IMR-90 (cell line): ENCODE measurements at regions not wholly inside any gene's neighbourhood (a gene's known extent, or its start where the extent isn't known, plus 50 kb on each side); places are given as distances from the start of the nearest gene placed in this dataset.

Experiments
- ATAC-seq: fragments of 200-7000 bp; cut with Tn5 transposase; 2 replicates; pipeline ENCODE4 v1.9.1; 2020; ENCODE audit warnings: low read depth, mild to moderate bottlenecking, moderate library complexity
- BruUV-seq: library from RNA; stranded (reverse); fragments of 400-500 nt; replicated peaks from 2 replicates; lab custom pipeline; 2021; lab: Mats Ljungman, UMichigan
- CTCF ChIA-PET: fragments of 300-600 bp; formaldehyde crosslinking; extraction: SDS; loops from one replicate; lab custom pipeline; 2021; ENCODE audit warnings: antibody characterized with exemption; lab: Yijun Ruan, JAX
- POLR2A ChIA-PET: fragments of 300-600 bp; sonication (Branson Sonifier 250); formaldehyde crosslinking; loops from one replicate; lab custom pipeline; 2022; ENCODE audit warnings: antibody characterized with exemption; ENCODE audit not compliant: unreplicated experiment; lab: Charles Lee
- DNase-seq: peaks from one replicate; pipeline ENCODE4 v3.0.0; 2013
- H2AFZ ChIP-seq: replicated peaks from 2 replicates; pipeline ENCODE3; 2013; ENCODE audit warnings: low read length, mild to moderate bottlenecking; ENCODE audit not compliant: poor library complexity
- H2AK5ac ChIP-seq: 2 replicates; pipeline ENCODE4 v1.6.1; 2013; ENCODE audit warnings: low read depth, low read length, inconsistent platforms
- H2AK9ac ChIP-seq: replicated peaks from 2 replicates; pipeline ENCODE3; 2013; ENCODE audit warnings: mild to moderate bottlenecking, low read depth, low read length, moderate library complexity; ENCODE audit not compliant: poor library complexity
- H2BK120ac ChIP-seq: 2 replicates; pipeline ENCODE4 v1.6.1; 2013; ENCODE audit warnings: low read depth, low read length, inconsistent platforms
- H2BK15ac ChIP-seq: 3 replicates; pipeline ENCODE4 v1.6.1; 2013; ENCODE audit warnings: low read depth, low read length, inconsistent platforms
- H2BK20ac ChIP-seq: 2 replicates; pipeline ENCODE4 v1.6.1; 2013; ENCODE audit warnings: low read depth, mild to moderate bottlenecking, inconsistent platforms, low read length, moderate library complexity
- H2BK5ac ChIP-seq: 2 replicates; pipeline ENCODE4 v1.6.1; 2013; ENCODE audit warnings: mild to moderate bottlenecking, low read depth, low read length, inconsistent platforms; ENCODE audit not compliant: poor library complexity, severe bottlenecking
- H3K14ac ChIP-seq: replicated peaks from 2 replicates; pipeline ENCODE4 v1.6.1; 2013; ENCODE audit warnings: low read depth, low read length, inconsistent platforms
- H3K18ac ChIP-seq: 2 replicates; pipeline ENCODE4 v1.6.1; 2013; ENCODE audit warnings: low read depth, low read length, control low read depth
- H3K23ac ChIP-seq: 2 replicates; pipeline ENCODE4 v1.6.1; 2013; ENCODE audit warnings: low read depth, low read length, inconsistent platforms
- H3K27ac ChIP-seq: 2 replicates; pipeline ENCODE4 v1.5.1; 2013; ENCODE audit warnings: mild to moderate bottlenecking, control low read depth, low read length; ENCODE audit not compliant: insufficient read depth
- H3K27me3 ChIP-seq: 2 replicates; pipeline ENCODE4 v1.6.1; 2013; ENCODE audit warnings: low read length; ENCODE audit not compliant: control insufficient read depth, insufficient read depth
- H3K36me3 ChIP-seq: 2 replicates; pipeline ENCODE4 v1.6.1; 2013; ENCODE audit warnings: low read length, mixed read lengths; ENCODE audit not compliant: control insufficient read depth, insufficient read depth
- H3K4ac ChIP-seq: 2 replicates; pipeline ENCODE4 v1.6.1; 2013; ENCODE audit warnings: low read depth, low read length, inconsistent platforms
- H3K4me1 ChIP-seq: 2 replicates; pipeline ENCODE4 v1.6.1; 2013; ENCODE audit warnings: low read length, mixed read lengths; ENCODE audit not compliant: control insufficient read depth, insufficient read depth
- H3K4me2 ChIP-seq: 2 replicates; pipeline ENCODE4 v1.6.1; 2013; ENCODE audit warnings: low read depth, mild to moderate bottlenecking, control low read depth, low read length, moderate library complexity
- H3K4me3 ChIP-seq: 2 replicates; pipeline ENCODE4 v1.5.1; 2013; ENCODE audit warnings: low read depth, mild to moderate bottlenecking, control low read depth, low read length, moderate library complexity; ENCODE audit not compliant: insufficient read depth
- H3K56ac ChIP-seq: 2 replicates; pipeline ENCODE4 v1.6.1; 2013; ENCODE audit warnings: low read length, inconsistent platforms; ENCODE audit not compliant: insufficient read depth; ENCODE audit errors: extremely low read depth
- H3K79me1 ChIP-seq, 2 experiments: 2 replicates each; pipeline ENCODE4 v1.6.1; 2013; ENCODE audit warnings: low read length in 2 of 2, inconsistent platforms in 1 of 2, low read depth in 1 of 2
- H3K9ac ChIP-seq: 2 replicates; pipeline ENCODE4 v1.6.1; 2013; ENCODE audit warnings: low read depth, low read length, control low read depth
- H3K9me1 ChIP-seq: 2 replicates; pipeline ENCODE4 v1.6.1; 2013; ENCODE audit warnings: low read length, inconsistent platforms; ENCODE audit not compliant: insufficient read depth
- H3K9me3 ChIP-seq: 2 replicates; pipeline ENCODE4 v1.6.1; 2013; ENCODE audit warnings: low read length; ENCODE audit not compliant: control insufficient read depth, insufficient read depth
- H4K20me1 ChIP-seq: 2 replicates; pipeline ENCODE4 v1.6.1; 2013; ENCODE audit warnings: low read length, inconsistent platforms; ENCODE audit not compliant: insufficient read depth
- H4K5ac ChIP-seq: 2 replicates; pipeline ENCODE4 v1.6.1; 2013; ENCODE audit warnings: mild to moderate bottlenecking, low read depth, low read length, control low read depth
- H4K8ac ChIP-seq, 2 experiments: 2 replicates each; pipeline ENCODE4 v1.6.1; 2013; ENCODE audit warnings: low read depth in 2 of 2, low read length in 2 of 2, control low read depth in 1 of 2, inconsistent platforms in 1 of 2
- H4K91ac ChIP-seq: 2 replicates; pipeline ENCODE4 v1.6.1; 2013; ENCODE audit warnings: low read depth, low read length, inconsistent platforms; ENCODE audit not compliant: insufficient read depth
- ELK1 ChIP-seq: fragments of 150-350 bp; IDR thresholded peaks from 2 replicates; pipeline ENCODE4 v1.6.1; 2016; ENCODE audit warnings: low read depth, mild to moderate bottlenecking, low read length, moderate library complexity, borderline replicate concordance
- MAFK ChIP-seq: IDR thresholded peaks from 2 replicates; pipeline ENCODE4 v1.6.1; 2012; ENCODE audit warnings: low read depth, low read length, improper control_type of control experiment
- NFE2L2 ChIP-seq: fragments of 150-350 bp; IDR thresholded peaks from 2 replicates; pipeline ENCODE4 v1.6.1; 2016; ENCODE audit warnings: low read depth, mild to moderate bottlenecking, low read length
- POLR2A ChIP-seq: IDR thresholded peaks from 2 replicates; pipeline ENCODE4 v1.6.1; 2012; ENCODE audit warnings: mild to moderate bottlenecking, low read depth, low read length
- RFX5 ChIP-seq: IDR thresholded peaks from 2 replicates; pipeline ENCODE4 v1.8.0; 2012; ENCODE audit warnings: low read depth, mild to moderate bottlenecking, low read length, moderate library complexity
- SMC3 ChIP-seq: fragments of 150-350 bp; IDR thresholded peaks from 2 replicates; pipeline ENCODE4 v1.6.1; 2016; ENCODE audit warnings: low read depth, mild to moderate bottlenecking, antibody characterized with exemption, low read length, moderate library complexity
- WGBS, 2 experiments: methylation state at CpG; one replicate each; pipeline versions ENCODE4 v1.1.5 to v1.1.7; 2013; ENCODE audit warnings: missing lambda C conversion rate in 2 of 2; ENCODE audit not compliant: insufficient read length in 1 of 2; ENCODE audit errors: extremely low coverage in 2 of 2; 5-methylcytosine and 5-hydroxymethylcytosine counted together
- dilution Hi-C: fragments of 300-500 bp; cut with HindIII; formaldehyde crosslinking; loops from one replicate; pipeline ENCODE4 v1.14.3; 2018; ENCODE audit warnings: low sequenced_read_pairs; ENCODE audit not compliant: unreplicated experiment
- in situ Hi-C: fragments of 300-500 bp; cut with MboI; formaldehyde crosslinking; loops from 3 replicates; pipeline ENCODE4 v1.14.3; 2019; ENCODE audit warnings: low sequenced_read_pairs, inconsistent platforms, mixed read lengths
- intact Hi-C: fragments of 100-400 bp; cut with micrococcal nuclease; formaldehyde crosslinking; loops from 2 replicates; pipeline ENCODE4 v1.10.0; 2022

GRCh38 chr11:33645686-33646085, 54.9 kb downstream of the C11orf91 start:
- Histone ChIP-seq H3K14ac (peak overlapping the region; percentile 20; the same call in 1 of the 2 replicates), H2BK5ac (no peak overlapping the region), H4K5ac (no peak overlapping the region), H3K4me1 (peaks cover 4% of the 10 kb centered on the region), H3K9ac (no peak overlapping the region), H2BK20ac (peak overlapping the region; percentile 71), H2BK120ac (peak overlapping the region; percentile 52; the same call in 1 of the 2 replicates), H3K9me1 (peaks cover 20% of the 10 kb centered on the region), H3K79me1 (0 out of 4 replicates have a peak, but pooled peaks cover 0 to 3% of the 10 kb centered on the region in 2 experiments), H3K4me2 (no peak overlapping the region), H3K18ac (no peak overlapping the region), H3K4ac (peak overlapping the region; percentile 75; the same call in 1 of the 2 replicates), H3K9me3 (no peaks in the 10 kb centered on the region), H2AK5ac (peak overlapping the region; percentile 64; the same call in 1 of the 2 replicates), H4K8ac (no peak overlapping the region), H3K56ac (no peak overlapping the region), H4K20me1 (no peaks in the 10 kb centered on the region; the same call in 1 of the 2 replicates), H3K4me3 (no peak overlapping the region), H4K91ac (no peak overlapping the region), H3K27me3 (no peaks in the 10 kb centered on the region), H2AFZ (no peak overlapping the region), H2BK15ac (peak overlapping the region; percentile 63; the same call in 1 of the 3 replicates), H3K27ac (no peak overlapping the region), H2AK9ac (no peak overlapping the region), H3K36me3 (no peaks in the 10 kb centered on the region), H3K23ac (no peak overlapping the region)
- POLR2A ChIA-PET, result no interaction called here
- no peak for ATAC-seq
- no peak for TF ChIP-seq RFX5
- no peak for TF ChIP-seq MAFK
- TF ChIP-seq ELK1, result no peak
- TF ChIP-seq POLR2A, result no peak
- no peak for TF ChIP-seq SMC3
- no peak for TF ChIP-seq NFE2L2
- CTCF ChIA-PET, result no interaction called here
- WGBS, 2 experiments, result 96% methylated on average over 11 of the region's 20 CpGs; no CpG with 5 or more reads in 1 of the 2 experiments
- dilution Hi-C loops, result no loop called here
- no peak for DNase-seq
- intact Hi-C loops, result no loop called here
- in situ Hi-C loops, result no loop called here
- BruUV-seq, result no TSS peak
